ENCODE measurements at regions not wholly inside any gene's neighbourhood (a gene's known extent, or its start where the extent isn't known, plus 50 kb on each side); places are given as distances from the start of the nearest gene placed in this dataset.
"Not testable (repeated sequence)": the region's sequence is repeated elsewhere in the genome, so short reads cannot be mapped to it uniquely, and the experiment has no call there.

GRCh38 chr7:145378197-145378596, 542.3 kb upstream of the TPK1 start:
- no peak for DNase-seq (ENCODE audit: low read depth)
- no peak overlapping the region for H3K4me3 ChIP-seq (ENCODE audit: low read depth, low read length)
- no peak for TF ChIP-seq CTCF (IDR thresholded peaks at IDR 0.05; ENCODE audit: low read depth, low read length)
- no peak for TF ChIP-seq POLR2A (IDR thresholded peaks at IDR 0.05; ENCODE audit: extremely low read depth, insufficient read length)
- no peak for TF ChIP-seq MAX (IDR thresholded peaks at IDR 0.05; ENCODE audit: low read depth, low read length)
- TF ChIP-seq MYC (IDR thresholded peaks at IDR 0.05; ENCODE audit: low read depth, low read length), result no peak

- TF ChIP-seq CTCF (IDR thresholded peaks at IDR 0.05; ENCODE audit: low read depth, low read length) (no peak), POLR2A (IDR thresholded peaks at IDR 0.05; ENCODE audit: extremely low read depth, insufficient read length) (no peak), MYC (IDR thresholded peaks at IDR 0.05; ENCODE audit: low read depth, low read length) (no peak), MAX (IDR thresholded peaks at IDR 0.05; ENCODE audit: low read depth, low read length) (no peak)
- DNase-seq (ENCODE audit: low read depth), result no peak
- H3K4me3 ChIP-seq (ENCODE audit: low read depth, low read length), result no peak overlapping the region
Measured at GRCh38 chr7:145360511-145361100, 524.8 kb upstream of the TPK1 start.

GRCh38 chr7:145350334-145350733, 514.5 kb upstream of the TPK1 start:
- no peak for DNase-seq (ENCODE audit: low read depth)
- no peak for TF ChIP-seq POLR2A (IDR thresholded peaks at IDR 0.05; ENCODE audit: extremely low read depth, insufficient read length)
- no peak for TF ChIP-seq MAX (IDR thresholded peaks at IDR 0.05; ENCODE audit: low read depth, low read length)
- no peak for TF ChIP-seq CTCF (IDR thresholded peaks at IDR 0.05; ENCODE audit: low read depth, low read length)
- no peak for TF ChIP-seq MYC (IDR thresholded peaks at IDR 0.05; ENCODE audit: low read depth, low read length)
- no peak overlapping the region for H3K4me3 ChIP-seq (ENCODE audit: low read depth, low read length)

- not testable (repeated sequence) for DNase-seq (ENCODE audit: low read depth); H3K4me3 ChIP-seq (ENCODE audit: low read depth, low read length)
Measured at GRCh38 chr7:145349452-145349851, 513.6 kb upstream of the TPK1 start.

- no peak for TF ChIP-seq MAX (IDR thresholded peaks at IDR 0.05; ENCODE audit: low read depth, low read length)
- TF ChIP-seq POLR2A (IDR thresholded peaks at IDR 0.05; ENCODE audit: extremely low read depth, insufficient read length), result no peak
- no peak for TF ChIP-seq MYC (IDR thresholded peaks at IDR 0.05; ENCODE audit: low read depth, low read length)
- no peak for TF ChIP-seq CTCF (IDR thresholded peaks at IDR 0.05; ENCODE audit: low read depth, low read length)
- DNase-seq (ENCODE audit: low read depth), result no peak
- no peak overlapping the region for H3K4me3 ChIP-seq (ENCODE audit: low read depth, low read length)
Measured at GRCh38 chr7:145347271-145347670, 511.4 kb upstream of the TPK1 start.

- H3K4me3 ChIP-seq (ENCODE audit: low read depth, low read length), result no peak overlapping the region
- TF ChIP-seq MYC (IDR thresholded peaks at IDR 0.05; ENCODE audit: low read depth, low read length) (no peak), POLR2A (IDR thresholded peaks at IDR 0.05; ENCODE audit: extremely low read depth, insufficient read length) (no peak), CTCF (IDR thresholded peaks at IDR 0.05; ENCODE audit: low read depth, low read length) (no peak), MAX (IDR thresholded peaks at IDR 0.05; ENCODE audit: low read depth, low read length) (no peak)
- DNase-seq (ENCODE audit: low read depth), result no peak
Measured at GRCh38 chr7:145339319-145339718, 503.5 kb upstream of the TPK1 start.

Data from NB4 (cell line).